ENCODE measurements at regions not wholly inside any gene's neighbourhood (a gene's known extent, or its start where the extent isn't known, plus 50 kb on each side); places are given as distances from the start of the nearest gene placed in this dataset.

DNA sequence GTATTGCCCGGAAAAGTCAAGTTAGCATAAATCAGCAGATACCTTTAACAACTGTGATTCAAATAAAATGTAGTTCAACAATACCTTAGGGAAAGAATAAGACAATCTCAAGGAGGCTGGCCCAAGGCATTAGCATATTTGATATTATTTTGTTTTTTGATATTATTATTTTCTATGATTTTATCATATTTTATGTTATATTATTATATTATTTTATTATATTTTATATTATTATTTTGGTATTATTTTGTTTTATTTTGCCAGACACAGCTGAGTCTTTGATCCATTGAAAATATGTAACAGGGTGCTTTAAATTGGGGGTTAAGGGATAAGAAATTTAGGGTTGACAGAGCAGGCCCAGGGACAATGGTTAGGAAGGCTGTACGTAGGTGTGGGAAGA is 607.9 kb upstream of the USP15 start:
- no peaks in the 10 kb centered on the region for H3K27me3 Mint-ChIP-seq (ENCODE audit: low read depth)
- no peaks in the 10 kb centered on the region for H3K36me3 Mint-ChIP-seq (ENCODE audit: low read depth)
- no peaks in the 10 kb centered on the region for H3K9me3 Mint-ChIP-seq
- TF ChIP-seq CTCF (IDR thresholded peaks at IDR 0.05; ENCODE audit: unreplicated experiment in 3 of 3) = no peak
- no peak overlapping the region for H3K27ac Mint-ChIP-seq
- peaks cover 7% of the 10 kb centered on the region for H3K4me1 Mint-ChIP-seq
- H3K4me3 Mint-ChIP-seq = no peak overlapping the region

GRCh38 chr12:61654698-61655097 is 605.5 kb upstream of the USP15 start:
- no peak overlapping the region for H3K27ac Mint-ChIP-seq
- peak in 1 of 3 experiments; percentile 20 for TF ChIP-seq CTCF (IDR thresholded peaks at IDR 0.05; ENCODE audit: unreplicated experiment in 3 of 3)
- no peaks in the 10 kb centered on the region for H3K4me1 Mint-ChIP-seq
- H3K36me3 Mint-ChIP-seq (ENCODE audit: low read depth) = no peaks in the 10 kb centered on the region
- no peaks in the 10 kb centered on the region for H3K9me3 Mint-ChIP-seq
- H3K4me3 Mint-ChIP-seq = no peak overlapping the region
- no peaks in the 10 kb centered on the region for H3K27me3 Mint-ChIP-seq (ENCODE audit: low read depth)

GRCh38 chr12:61655241-61655640 is 605.0 kb upstream of the USP15 start:
- H3K9me3 Mint-ChIP-seq = no peaks in the 10 kb centered on the region
- H3K27ac Mint-ChIP-seq = no peak overlapping the region
- TF ChIP-seq CTCF (IDR thresholded peaks at IDR 0.05; ENCODE audit: unreplicated experiment in 3 of 3) = no peak
- H3K27me3 Mint-ChIP-seq (ENCODE audit: low read depth) = no peaks in the 10 kb centered on the region
- no peaks in the 10 kb centered on the region for H3K4me1 Mint-ChIP-seq
- no peak overlapping the region for H3K4me3 Mint-ChIP-seq
- H3K36me3 Mint-ChIP-seq (ENCODE audit: low read depth) = no peaks in the 10 kb centered on the region

DNA sequence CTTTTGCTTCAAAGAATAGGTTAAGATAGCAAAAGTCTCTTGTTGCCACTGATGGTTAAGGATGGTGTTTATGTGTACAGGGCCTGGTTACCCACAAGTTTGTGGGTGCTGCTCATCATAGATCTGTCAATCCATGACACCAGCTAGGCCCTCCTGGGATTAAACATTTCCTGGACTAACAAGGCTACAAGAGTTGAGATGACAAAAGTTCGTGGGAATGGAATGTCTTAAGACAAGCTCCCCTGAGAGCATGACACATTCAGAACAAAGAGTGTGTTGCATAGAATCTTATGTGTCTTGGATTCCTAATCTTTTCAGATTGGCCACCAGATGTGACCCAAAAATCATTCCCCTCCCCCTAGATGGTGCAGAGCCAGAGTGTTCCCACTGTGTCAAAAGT is 592.5 kb upstream of the USP15 start:
- TF ChIP-seq CTCF (IDR thresholded peaks at IDR 0.05; ENCODE audit: unreplicated experiment in 3 of 3) = no peak
- Mint-ChIP-seq H3K36me3 (ENCODE audit: low read depth) (no peaks in the 10 kb centered on the region), H3K27ac (no peak overlapping the region), H3K27me3 (ENCODE audit: low read depth) (no peaks in the 10 kb centered on the region), H3K9me3 (peaks cover 30% of the 10 kb centered on the region), H3K4me1 (no peaks in the 10 kb centered on the region), H3K4me3 (no peak overlapping the region)

DNA sequence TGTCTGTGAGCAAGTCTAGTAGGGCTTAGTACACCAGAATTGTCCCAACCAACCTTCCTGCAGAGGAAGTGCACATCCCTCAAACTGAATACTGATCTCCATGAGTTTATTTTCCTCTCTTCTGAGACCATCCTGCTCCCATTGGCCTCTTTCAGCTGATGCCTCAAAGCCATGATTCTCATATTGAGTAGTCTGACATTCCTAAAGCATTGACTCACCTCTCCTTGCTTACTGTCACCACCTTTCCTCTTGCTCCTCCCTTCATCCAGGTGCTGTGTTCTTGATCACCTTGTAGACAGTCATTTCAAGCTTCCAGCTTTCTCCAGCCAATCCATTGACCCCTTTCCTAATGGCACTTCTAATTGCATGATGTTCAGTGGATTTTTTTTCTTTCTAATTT is 583.7 kb upstream of the USP15 start:
- Mint-ChIP-seq H3K36me3 (ENCODE audit: low read depth) (no peaks in the 10 kb centered on the region), H3K27ac (no peak overlapping the region), H3K9me3 (peaks cover 3% of the 10 kb centered on the region)

More for the DNA sequence above, 583.7 kb upstream of the USP15 start:
- Mint-ChIP-seq H3K4me1 (no peaks in the 10 kb centered on the region), H3K27me3 (ENCODE audit: low read depth) (no peaks in the 10 kb centered on the region), H3K4me3 (no peak overlapping the region)
- no peak for TF ChIP-seq CTCF (IDR thresholded peaks at IDR 0.05; ENCODE audit: unreplicated experiment in 3 of 3)

All from nephron (organoid).